ENCODE measurements at regions not wholly inside any gene's neighbourhood (a gene's known extent, or its start where the extent isn't known, plus 50 kb on each side); places are given as distances from the start of the nearest gene placed in this dataset.

GRCh38 chr1:111015222-111015621 lies 51.5 kb upstream of the LRIF1 start:
- Histone ChIP-seq H3K27me3 (ENCODE audit: insufficient read depth) (no peaks in the 10 kb centered on the region; the same call in 1 of the 2 replicates), H2AFZ (ENCODE audit: low read depth) (no peak overlapping the region), H3K4me1 (ENCODE audit: control insufficient read depth in 1 of 2, insufficient read depth in 2 of 2, low read depth in 1 of 2, low read length in 1 of 2) (no peaks in the 10 kb centered on the region), H3K79me2 (ENCODE audit: insufficient read depth) (no peaks in the 10 kb centered on the region), H4K20me1 (ENCODE audit: insufficient read depth) (no peaks in the 10 kb centered on the region), H3K36me3 (replicated peaks in 1 of 2; ENCODE audit: control insufficient read depth in 1 of 2, insufficient read depth in 2 of 2, low read length in 1 of 2) (no peaks in the 10 kb centered on the region), H3K27ac (ENCODE audit: low read depth in 2 of 2, low read length in 1 of 2) (no peak overlapping the region), H3F3A (replicated peaks; ENCODE audit: insufficient read depth) (no peaks in the 10 kb centered on the region), H3K4me3 (ENCODE audit: low read depth in 2 of 2, low read length in 1 of 2) (no peak overlapping the region), H3K4me2 (no peak overlapping the region), H3K9ac (no peak overlapping the region), H3K9me3 (no peaks in the 10 kb centered on the region), H3K9me2 (no peaks in the 10 kb centered on the region)
- 0% methylated on average over 3 of the region's 3 CpGs for WGBS (ENCODE audit: low lambda C conversion rate)
- POLR2A ChIA-PET: no interaction called here
- CTCF ChIA-PET: interaction anchor here (2.7 to 8.3 kb wide), 2 partner anchors 15 to 22 kb away, joined by 7 to 48 read pairs; no protein-coding TSS in a partner anchor
- TF ChIP-seq CHD2 (IDR thresholded peaks at IDR 0.05; ENCODE audit: low read length, partially characterized antibody) (no peak), YY1 (IDR thresholded peaks at IDR 0.05; ENCODE audit: low read depth) (no peak), EP300 (IDR thresholded peaks at IDR 0.05; ENCODE audit: borderline replicate concordance in 1 of 2, low read depth in 1 of 2, low read length in 1 of 2) (no peak), TEAD4 (IDR thresholded peaks at IDR 0.05; ENCODE audit: borderline replicate concordance, insufficient read depth) (no peak), RAD21 (IDR thresholded peaks at IDR 0.05; ENCODE audit: low read length) (no peak), TCF12 (IDR thresholded peaks at IDR 0.05) (no peak), SIN3A (IDR thresholded peaks at IDR 0.05; ENCODE audit: borderline replicate concordance, low read depth, low read length) (no peak), MEF2A (IDR thresholded peaks at IDR 0.05; ENCODE audit: borderline replicate concordance, low read depth) (no peak), FOSL2 (IDR thresholded peaks at IDR 0.05; ENCODE audit: borderline replicate concordance, low read depth) (no peak), MXI1 (IDR thresholded peaks at IDR 0.05; ENCODE audit: low read depth, low read length) (no peak), GATA2 (CRISPR knock-in tag; IDR thresholded peaks at IDR 0.05) (no peak), MAX (IDR thresholded peaks at IDR 0.05; ENCODE audit: low read depth) (no peak), RFX5 (IDR thresholded peaks at IDR 0.05; ENCODE audit: low read length) (no peak), RCOR1 (IDR thresholded peaks at IDR 0.05; ENCODE audit: low read length) (no peak)
- DNase-seq: no peak

Small RNAs in the stretch of these regions (small RNA-seq; reads per million reads assigned to genes)
- gene RNA5SP54: 0 reads per million in 7 experiments
